HG03521 (cell line): ENCODE measurements at regions not wholly inside any gene's neighbourhood (a gene's known extent, or its start where the extent isn't known, plus 50 kb on each side); places are given as distances from the start of the nearest gene placed in this dataset.
"Not testable (repeated sequence)": the region's sequence is repeated elsewhere in the genome, so short reads cannot be mapped to it uniquely, and the experiment has no call there.

Experiments used
- ATAC-seq: cut with Tn5 transposase; IDR thresholded peaks from one replicate; pipeline ENCODE4 v1.9.1; 2021; ENCODE audit warnings: mild to moderate bottlenecking, moderate library complexity; ENCODE audit not compliant: unreplicated experiment

GRCh38 chr12:86659985-86660384, 403.8 kb upstream of the MGAT4C start:
- no peak for ATAC-seq

- no peak for ATAC-seq
Observed at GRCh38 chr12:86658303-86658702, 402.1 kb upstream of the MGAT4C start.

- ATAC-seq, result no peak
Observed at GRCh38 chr12:86647800-86648199, 391.6 kb upstream of the MGAT4C start.

- no peak for ATAC-seq
Observed at GRCh38 chr12:86634456-86635410, 378.5 kb upstream of the MGAT4C start.

GRCh38 chr12:86627001-86627400, 370.8 kb upstream of the MGAT4C start:
- ATAC-seq, result no peak

GRCh38 chr12:86623267-86623666, 367.1 kb upstream of the MGAT4C start:
- ATAC-seq, result no peak

GRCh38 chr12:86621957-86622356, 365.8 kb upstream of the MGAT4C start:
- ATAC-seq, result no peak

GRCh38 chr12:86613311-86613710, 357.1 kb upstream of the MGAT4C start:
- ATAC-seq, result no peak

GRCh38 chr12:86608638-86609037, 352.4 kb upstream of the MGAT4C start:
- ATAC-seq, result no peak

GRCh38 chr12:86601550-86602308, 345.5 kb upstream of the MGAT4C start:
- ATAC-seq, result no peak

GRCh38 chr12:86600664-86601231, 344.6 kb upstream of the MGAT4C start:
- no peak for ATAC-seq

GRCh38 chr12:86597431-86597830, 341.2 kb upstream of the MGAT4C start:
- no peak for ATAC-seq

- ATAC-seq, result no peak
Observed at GRCh38 chr12:86590296-86590695, 334.1 kb upstream of the MGAT4C start.

GRCh38 chr12:86574143-86574542, 318.0 kb upstream of the MGAT4C start:
- ATAC-seq, result no peak

GRCh38 chr12:86572455-86572854, 316.3 kb upstream of the MGAT4C start:
- ATAC-seq, result no peak

GRCh38 chr12:86565038-86565437, 308.8 kb upstream of the MGAT4C start:
- ATAC-seq, result no peak

GRCh38 chr12:86555491-86555890, 299.3 kb upstream of the MGAT4C start:
- ATAC-seq, result not testable (repeated sequence)

GRCh38 chr12:86551146-86551571, 295.0 kb upstream of the MGAT4C start:
- ATAC-seq, result no peak

GRCh38 chr12:86550218-86551145, 294.3 kb upstream of the MGAT4C start:
- no peak for ATAC-seq

- no peak for ATAC-seq
Observed at GRCh38 chr12:86543716-86544115, 287.5 kb upstream of the MGAT4C start.
